Stimulated activated CD8-positive, alpha-beta memory T cell treated with anti-CD3 and anti-CD28 coated beads, Interleukin-7, amount 100 ng/mL, for 1 hour (primary cell): ENCODE measurements at regions not wholly inside any gene's neighbourhood (a gene's known extent, or its start where the extent isn't known, plus 50 kb on each side); places are given as distances from the start of the nearest gene placed in this dataset.
"Not testable (repeated sequence)": the region's sequence is repeated elsewhere in the genome, so short reads cannot be mapped to it uniquely, and the experiment has no call there.

ENCODE experiments used
- DNase-seq, 2 donors: peaks; one replicate each; pipeline ENCODE4 v3.0.0-alpha.2; 2020; ENCODE audit warnings: low read depth in 2 of 2

DNA sequence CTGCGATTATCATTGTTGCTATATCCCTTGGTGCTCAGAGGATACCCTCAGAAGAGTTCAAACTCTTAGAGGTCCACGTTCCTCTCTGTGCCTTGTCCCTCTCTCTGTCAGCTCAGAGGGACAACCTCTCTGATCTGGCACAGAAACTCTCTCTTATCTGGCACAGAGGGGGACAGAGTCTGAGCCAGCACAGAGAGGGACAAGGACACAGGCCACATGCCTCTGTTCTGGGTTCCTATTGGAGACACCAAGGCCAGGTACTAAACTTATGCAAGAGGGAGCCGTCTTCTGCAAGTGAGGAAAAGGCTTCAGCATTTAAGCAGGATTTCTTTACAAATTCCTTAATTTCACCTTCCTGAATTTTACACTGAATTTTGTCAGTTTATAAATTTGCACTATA is 565.2 kb downstream of the TOX3 start:
- DNase-seq, result no peak

DNA sequence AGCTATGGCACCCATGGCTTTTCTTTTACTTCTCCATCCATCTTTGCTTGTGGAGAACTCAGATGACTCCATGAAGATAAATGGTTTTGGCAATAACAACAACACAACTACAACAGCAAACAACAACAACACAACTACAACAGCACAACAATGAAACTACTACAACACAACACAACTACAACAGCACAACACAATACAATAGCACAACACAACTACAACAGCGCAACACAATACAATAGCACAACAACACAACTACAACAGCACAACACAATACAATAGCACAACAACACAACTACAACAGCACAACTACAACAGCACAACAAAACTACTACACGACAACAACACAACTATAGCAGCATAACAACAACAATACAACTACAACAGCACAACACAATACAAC is 569.4 kb downstream of the TOX3 start:
- DNase-seq, result not testable (repeated sequence)

DNA sequence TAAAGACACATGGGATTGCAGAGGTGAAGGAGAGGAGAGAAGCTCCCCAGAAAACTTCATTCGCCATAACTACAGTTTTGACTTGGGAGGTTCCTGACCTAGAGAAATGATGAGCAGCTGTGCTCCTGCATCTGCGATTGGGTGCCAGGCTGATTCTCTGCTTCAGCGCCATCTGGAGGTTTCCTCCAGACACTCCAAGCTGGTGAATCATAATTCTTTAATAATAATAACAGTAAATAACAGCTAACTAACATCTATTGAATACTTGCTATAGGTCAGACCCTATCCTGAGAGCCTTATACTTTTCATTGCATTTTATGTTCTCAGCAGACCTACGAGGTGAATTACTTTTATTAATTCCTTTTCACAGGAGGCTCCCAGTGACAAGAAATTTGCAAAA is 575.8 kb downstream of the TOX3 start:
- DNase-seq, result no peak

DNA sequence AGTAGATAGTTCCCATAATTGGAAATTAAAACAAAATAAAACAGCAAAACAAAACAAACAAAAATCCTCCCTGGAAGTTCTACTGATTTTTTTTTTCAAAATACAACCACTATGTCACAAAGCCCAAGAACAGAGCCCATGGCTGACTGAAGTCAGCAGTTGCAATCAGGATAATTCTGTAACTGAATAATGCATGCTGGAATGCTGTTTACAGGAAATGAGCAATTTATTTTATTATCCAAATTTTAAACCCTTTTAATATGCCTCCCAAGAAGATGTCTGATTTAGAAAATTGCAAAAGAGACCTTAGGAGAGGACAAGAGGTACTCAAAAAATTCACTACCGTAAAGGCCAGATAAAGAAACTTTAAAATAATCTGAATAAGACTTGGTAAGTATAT is 578.2 kb downstream of the TOX3 start:
- no peak for DNase-seq

DNA sequence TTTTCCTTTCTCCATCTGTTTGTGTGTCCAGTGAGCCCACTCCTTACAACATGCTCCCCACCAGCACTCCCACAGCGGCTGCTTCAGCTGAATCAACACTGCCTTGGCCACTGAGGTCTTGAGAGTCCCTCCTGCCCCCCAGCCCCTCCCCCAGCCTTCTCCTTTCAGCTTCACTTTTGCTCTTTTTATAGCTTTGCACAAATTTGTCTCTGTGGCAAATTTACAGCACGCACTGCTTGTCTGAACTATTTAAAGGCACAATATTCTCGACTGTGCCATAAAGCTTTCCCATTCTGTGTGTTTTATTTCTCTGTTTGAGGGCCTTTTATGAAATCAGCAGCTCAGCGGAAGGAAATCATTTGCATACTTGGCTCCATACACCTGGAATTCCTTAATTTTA is 579.3 kb downstream of the TOX3 start:
- no peak for DNase-seq

DNA sequence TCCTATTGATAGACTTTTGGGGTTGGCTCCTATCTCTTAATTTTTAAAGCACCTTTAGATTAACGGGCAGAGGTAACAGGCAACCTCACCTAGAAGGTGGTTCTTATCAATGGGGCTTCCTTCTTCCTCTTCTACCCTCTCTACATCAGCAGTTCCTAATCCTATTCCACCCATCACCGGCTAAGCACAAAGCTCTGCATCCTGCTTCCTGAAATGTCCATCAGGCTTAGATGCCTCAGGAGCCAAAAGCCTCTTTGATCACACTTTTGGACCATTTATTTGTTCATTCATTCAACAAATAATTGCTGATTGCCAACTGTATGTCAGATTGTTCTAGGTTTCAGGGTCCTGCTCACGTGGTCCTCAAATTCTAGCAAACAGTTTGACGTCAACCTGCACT is 586.0 kb downstream of the TOX3 start:
- DNase-seq, result no peak

DNA sequence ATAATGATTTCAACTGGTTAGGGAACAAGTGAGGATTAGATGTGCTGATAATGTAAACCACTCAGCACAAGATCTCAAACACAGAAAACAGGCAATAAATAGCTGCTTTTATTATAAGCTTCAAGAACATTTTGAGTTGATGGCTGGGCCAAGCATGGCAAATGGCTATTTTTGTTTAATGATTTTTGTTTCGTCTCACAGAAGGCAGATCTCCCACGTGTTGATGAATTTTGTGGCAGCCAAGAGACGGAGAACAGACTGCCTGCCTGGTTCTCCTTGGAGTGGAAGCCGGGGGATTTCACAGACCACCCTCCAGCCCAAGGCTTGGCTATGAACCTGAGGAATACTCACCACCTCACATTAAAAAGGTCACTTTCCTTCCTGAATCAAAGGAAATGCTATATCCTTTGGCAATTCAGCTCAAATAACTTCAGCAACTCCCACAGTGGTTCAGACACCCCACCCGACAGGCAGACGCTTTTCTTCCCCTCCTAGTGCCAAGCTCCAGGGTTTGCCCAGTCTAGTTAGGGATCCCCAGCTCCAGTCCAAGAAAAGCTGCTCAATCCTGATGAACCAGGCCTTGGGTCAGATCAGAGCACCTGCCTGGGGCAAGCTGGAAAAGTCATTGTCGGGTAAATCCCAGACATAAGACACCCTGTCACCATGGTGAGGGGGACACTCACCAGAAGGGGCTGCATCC is 593.5 kb downstream of the TOX3 start:
- no peak for DNase-seq

DNA sequence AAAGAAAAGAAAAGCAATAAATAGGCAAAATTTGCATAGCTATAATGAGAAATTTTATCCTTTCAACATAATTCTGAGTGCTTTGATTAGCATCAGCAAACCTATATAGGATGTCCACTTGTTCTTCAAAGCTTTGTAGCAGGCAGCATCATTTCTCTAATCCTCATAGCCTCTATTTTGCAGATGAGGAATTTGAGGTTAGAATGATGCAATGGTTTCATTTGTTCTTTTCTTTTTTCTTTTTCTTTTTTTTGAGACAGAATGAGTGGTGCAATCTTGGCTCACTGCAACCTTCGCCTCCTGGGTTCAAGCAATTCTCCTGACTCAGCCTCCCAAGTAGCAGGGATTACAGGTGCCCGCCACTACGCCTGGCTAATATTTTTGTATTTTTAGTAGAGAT is 594.4 kb downstream of the TOX3 start:
- DNase-seq, result no peak

DNA sequence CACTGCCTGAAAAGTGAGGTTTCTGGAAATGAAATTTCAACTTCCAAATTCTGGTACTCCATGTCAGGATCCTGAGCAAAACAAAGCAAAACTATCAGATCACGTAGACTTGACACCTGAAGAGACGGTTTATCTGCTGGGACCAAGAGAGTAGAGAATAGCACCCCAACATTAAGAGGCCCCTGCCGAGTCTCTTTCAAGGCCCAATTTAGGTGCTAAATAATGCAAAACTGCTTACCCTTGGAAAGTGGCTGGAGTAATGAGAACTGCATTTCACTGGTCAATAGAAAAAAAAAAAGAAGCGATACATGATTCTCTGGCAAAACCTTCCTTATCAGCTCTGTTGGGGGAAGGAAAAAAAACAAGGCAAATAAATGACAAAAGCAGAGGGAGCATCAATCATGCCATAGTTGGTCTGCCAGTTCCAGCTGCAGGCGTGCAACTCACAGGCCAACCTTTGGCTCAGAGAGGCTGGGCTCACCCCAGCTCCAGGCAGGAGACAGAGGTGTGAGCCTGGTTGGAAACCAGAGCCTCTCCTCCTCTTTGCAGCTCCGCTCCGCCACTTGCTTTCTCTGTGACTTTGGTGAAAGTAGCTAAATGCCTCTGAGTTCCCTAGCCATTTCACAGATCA is 595.2 kb downstream of the TOX3 start:
- no peak for DNase-seq

DNA sequence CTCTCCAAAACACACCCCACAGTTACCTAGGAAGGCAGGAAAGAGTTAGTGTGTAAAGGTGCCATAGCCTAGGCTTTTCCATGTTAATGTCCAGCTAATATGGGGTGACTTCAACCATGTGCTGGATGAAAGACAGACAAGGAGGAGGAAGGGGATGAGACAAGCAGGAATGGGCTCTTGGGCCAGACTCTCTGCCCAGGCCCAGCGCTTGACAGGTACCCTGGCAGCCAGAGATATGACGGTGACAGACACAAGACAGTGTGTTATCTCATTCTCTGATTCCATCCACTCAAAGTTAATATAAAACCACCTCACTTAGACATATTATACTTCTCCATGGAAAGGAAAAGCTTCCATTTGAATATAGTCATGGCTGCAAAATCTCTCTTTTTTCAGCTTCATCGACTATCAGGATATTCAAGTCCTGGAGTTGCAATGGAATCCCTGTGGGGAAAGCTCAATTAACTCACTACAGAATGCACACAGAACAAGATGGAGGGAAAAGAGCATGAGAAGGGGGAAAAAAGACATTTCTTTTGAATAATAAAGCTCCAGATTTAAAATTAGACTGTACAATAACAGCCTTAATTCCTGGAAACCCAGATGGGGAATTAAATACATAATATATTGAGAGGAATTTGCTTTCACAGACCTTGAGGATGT is 596.7 kb downstream of the TOX3 start:
- DNase-seq, result no peak

DNA sequence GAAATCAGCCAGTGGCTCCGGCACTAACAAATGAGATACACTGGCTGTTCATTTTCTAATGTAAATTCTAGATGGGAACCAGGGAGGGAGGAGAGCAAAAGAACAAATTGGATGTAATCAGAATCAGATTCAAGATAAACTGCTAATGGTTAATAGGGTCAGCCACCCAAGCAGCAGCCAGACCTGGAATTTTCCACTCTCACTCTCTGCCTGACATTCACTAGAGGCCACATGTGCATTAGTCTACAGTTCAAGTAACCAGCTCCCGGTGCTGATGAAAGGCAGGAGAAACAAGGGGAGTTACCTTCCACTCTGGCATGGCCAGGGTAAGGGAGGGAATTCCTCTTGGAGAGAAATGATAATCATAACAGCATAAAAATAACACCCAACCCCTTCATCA is 597.7 kb downstream of the TOX3 start:
- no peak for DNase-seq

DNA sequence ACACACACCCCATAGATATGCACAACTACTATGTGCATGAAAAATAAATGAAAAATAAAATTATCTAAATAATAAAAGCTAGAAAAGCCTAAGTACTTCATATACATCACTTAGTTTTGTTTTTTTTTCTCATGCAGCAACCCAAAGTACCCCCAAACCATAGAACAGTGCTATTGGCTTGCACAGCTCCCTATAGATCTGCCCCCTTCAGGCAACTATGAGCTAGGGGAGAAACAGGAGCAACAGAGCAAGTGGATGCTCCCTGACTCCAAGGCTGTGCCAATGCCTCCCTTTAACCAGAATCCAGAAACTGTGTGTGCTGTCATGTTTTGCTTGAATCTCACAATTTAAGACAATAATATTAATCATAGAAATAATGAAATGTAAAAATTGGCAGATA is 605.5 kb downstream of the TOX3 start:
- DNase-seq, result no peak

DNA sequence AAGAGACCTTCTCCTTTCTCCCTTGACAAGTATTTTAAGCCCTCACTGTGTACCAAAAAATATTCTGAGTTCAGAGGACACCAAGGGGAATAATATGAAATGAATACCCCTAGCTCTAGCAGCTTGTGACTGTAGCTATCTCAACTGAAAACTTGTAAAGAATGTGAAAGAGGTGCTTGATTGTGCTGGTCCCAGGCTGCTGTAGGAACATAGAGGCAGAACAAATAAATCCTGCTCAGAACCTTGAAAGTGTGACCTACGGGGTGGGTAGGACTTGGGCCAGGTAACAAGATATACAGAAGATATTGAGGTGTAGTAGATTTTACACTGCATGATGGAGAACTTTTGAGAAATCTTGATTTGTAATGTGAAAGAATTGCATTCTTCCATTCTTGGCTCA is 606.8 kb downstream of the TOX3 start:
- DNase-seq, result no peak

DNA sequence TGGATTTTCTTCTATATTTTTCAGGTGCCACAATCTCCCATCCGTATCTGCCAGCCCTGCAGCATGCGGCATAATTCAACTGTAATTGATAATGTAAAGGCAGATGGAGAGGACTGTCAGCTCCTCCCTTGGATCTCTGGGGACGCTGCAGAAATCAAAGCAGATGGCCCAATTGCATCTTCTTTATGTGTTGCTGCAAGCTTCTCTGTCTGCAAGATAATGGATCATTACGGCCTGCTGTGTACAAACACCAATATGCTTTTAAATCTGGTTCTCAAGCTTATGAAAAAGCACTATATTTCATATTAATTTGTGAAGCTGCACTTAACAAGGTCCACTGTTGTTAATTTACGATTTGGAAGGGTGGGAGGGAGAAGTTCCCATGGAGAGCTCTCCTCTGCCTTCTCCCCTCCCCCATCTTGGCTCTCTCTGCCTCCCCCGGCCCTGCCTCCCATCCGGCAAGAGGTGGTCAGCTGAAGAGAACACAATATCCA is 607.5 kb downstream of the TOX3 start:
- no peak for DNase-seq

DNA sequence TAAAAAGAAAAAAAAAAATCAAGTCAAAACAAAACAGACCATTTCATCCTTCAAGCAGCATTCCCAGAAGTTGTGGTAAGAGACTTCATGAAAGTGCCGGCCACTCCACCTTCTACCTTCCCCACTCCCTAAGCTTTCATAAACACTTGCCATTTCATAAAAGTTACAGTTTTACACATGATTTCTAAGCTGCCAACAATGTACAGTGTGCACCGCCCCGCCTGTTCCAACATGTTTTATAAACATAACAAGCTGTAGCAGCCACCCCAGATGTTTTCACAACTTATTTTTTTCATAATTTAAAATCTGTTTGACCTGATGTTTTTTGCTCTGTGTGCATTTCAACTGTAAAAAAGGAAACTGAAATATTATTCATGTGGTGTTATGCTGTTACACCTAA is 608.1 kb downstream of the TOX3 start:
- no peak for DNase-seq

DNA sequence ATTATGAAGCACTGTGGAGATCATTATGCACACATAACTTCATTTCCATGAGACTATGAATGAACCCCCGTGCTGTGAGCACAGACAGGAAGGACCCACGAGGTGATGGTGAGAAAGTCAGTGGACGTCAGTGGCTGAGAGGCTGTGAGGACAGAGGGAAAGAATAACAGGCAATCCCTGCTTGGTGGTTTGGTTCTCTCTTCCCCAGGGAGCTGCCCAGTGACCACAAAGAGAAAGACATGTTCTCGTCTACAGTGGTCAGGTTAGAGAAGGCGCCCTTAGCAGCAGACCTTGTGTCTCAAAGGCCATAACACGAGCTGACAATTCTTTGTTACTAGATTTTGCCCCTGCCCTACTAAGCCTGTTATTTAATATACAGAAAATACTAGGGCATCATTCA is 609.2 kb downstream of the TOX3 start:
- DNase-seq, result no peak

DNA sequence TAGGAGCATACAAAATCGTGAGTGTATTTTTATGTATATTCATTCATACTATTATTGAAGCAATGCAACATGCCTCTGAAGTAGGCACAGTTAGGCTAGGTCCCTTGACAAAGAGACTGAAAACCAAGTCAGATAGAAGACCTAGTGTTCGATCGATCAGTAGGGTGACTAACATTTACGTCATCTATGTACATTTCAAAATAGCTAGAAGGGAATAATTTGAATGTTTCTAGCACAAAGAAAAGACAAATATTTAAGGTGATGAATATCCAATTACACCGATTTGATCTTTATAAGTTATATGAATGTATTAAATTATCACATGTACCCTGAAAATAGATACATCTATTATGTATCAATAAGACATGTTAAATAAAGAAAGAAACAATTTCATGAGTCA is 610.1 kb downstream of the TOX3 start:
- DNase-seq, result no peak

DNA sequence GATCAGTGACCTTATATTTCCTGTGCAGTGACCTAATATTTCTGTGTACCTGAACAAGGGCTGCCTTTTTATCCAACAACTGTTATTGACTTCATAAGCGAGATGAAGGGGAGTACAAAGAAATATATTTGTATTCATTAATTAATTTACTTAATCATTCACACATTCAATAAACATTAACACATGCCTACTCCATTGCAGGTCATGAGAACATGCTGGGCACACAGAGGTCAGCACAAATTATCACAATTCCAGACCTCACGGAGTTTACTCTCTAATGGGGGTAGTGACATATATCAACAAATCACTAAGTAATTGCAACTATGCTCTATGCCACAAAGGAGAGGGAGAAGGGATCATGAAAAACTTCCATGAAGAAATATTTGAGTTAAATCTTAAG is 614.6 kb downstream of the TOX3 start:
- no peak for DNase-seq

DNA sequence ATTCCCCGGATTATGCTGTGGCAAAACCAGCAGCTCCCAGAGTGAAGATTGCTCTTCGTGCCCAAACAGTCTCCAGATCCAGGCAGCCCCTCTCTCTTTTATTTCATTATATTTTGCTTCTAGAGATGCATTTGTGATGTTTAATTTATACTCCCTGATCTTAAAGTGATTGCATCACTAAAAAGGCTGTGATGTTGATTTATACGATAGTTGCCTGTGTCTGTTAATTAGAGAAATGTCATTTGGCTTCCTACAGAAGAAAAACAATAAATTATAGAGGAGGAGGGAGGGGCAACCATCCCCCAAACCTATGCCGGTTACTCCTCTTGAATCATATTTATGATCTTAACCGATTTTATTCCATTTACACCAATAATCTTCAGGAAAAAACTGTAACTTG is 615.3 kb downstream of the TOX3 start:
- no peak for DNase-seq

DNA sequence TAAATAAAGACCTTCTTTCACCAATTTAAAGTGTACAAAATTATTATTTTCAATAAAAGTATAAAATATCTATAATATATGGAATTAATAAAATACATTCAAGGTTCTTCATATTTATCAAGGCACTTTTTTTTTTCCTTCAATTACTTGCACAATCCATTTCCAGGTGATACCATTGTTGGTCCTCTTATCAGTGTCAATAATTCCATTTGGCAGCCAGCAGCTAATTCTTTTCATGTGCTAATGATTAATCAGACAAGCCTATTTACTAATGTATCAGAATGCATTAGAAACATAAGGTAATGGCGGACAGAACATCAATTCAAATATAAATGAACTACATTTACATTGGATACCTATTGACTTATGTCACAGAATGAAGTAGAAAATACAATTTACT is 622.2 kb downstream of the TOX3 start:
- no peak for DNase-seq

DNA sequence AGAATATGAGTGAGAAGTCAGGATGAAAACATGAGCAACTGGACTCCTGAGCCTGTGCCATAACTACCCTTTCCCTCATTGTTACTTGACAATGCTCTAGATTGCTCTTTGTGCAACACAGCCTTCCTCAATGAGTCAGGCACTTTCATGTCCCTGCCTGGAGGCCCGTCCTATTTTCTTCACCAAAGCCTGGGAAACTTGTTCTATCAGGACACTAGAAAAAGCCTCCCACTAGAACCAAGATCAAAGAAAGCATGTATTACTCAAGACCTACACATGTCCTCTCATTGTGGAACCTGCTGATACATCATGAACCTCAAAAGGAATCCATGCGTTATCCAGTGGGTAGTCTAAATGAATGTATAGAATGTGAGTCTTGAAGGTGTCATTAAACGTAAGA is 624.5 kb downstream of the TOX3 start:
- DNase-seq, result no peak

DNA sequence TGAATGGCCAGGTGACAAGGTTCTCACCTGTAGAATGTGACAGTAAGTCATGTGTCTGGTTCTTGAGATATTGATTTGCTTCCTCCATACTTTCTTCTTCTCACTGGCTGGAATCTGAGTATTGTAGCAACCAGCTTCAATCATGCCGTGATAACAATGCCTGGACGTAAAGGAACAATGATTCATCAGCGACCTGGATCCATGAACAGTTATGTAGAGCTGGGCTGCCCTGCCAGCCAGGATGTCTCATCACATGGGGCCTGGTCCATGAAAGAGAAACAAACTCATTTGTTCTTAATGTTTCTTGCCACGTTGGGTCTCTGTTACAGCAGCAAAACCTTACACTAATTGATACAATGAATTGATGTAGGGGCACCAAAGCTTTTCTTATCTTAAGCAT is 627.2 kb downstream of the TOX3 start:
- no peak for DNase-seq

DNA sequence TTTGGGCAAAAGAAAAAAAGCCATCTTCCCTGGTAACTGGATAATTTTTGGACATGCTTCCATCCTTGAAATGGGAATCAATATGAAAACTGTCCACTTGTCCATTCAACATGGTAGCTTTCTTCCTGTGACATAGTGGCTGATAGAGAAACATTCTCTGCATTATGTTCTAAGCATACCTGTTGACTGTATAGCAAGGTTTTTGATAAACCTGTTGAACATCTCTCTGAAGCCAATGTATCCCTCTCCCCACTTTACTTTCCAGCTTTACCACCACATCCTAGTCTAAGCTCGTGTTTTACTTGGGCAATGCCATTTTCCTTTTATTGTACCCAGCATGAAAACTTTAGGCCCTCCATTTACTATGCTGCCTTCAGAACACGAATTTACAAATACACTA is 630.1 kb downstream of the TOX3 start:
- no peak for DNase-seq
